HepG2 (cell line): ENCODE measurements at regions not wholly inside any gene's neighbourhood (a gene's known extent, or its start where the extent isn't known, plus 50 kb on each side); places are given as distances from the start of the nearest gene placed in this dataset.
A peak's percentile ranks its signal among the peaks of the same experiment; 100 is the strongest.

Experiments
- FOXC1 ChIP-seq: sonication (generic); formaldehyde crosslinking; IDR thresholded peaks from 2 replicates; pipeline ENCODE4 v1.8.0; 2022; ENCODE audit warnings: mild to moderate bottlenecking, missing genetic modification reagents, borderline replicate concordance
- HDAC1 ChIP-seq: sonication (generic); formaldehyde crosslinking; IDR thresholded peaks from 2 replicates; pipeline ENCODE4 v1.5.1; 2020; ENCODE audit warnings: mild to moderate bottlenecking, missing genetic modification reagents
- KDM2A ChIP-seq: sonication (generic); formaldehyde crosslinking; IDR thresholded peaks from 2 replicates; pipeline ENCODE4 v1.4.0; 2020; ENCODE audit warnings: low read depth, missing genetic modification reagents, borderline replicate concordance
- KLF13 ChIP-seq: sonication (generic); formaldehyde crosslinking; IDR thresholded peaks from 2 replicates; pipeline ENCODE4 v1.4.0; 2020; ENCODE audit warnings: mild to moderate bottlenecking, missing genetic modification reagents
- POLR2A ChIP-seq, 2 experiments: IDR thresholded peaks; 2 replicates each; pipeline ENCODE4 v1.6.1; 2011; ENCODE audit warnings: low read depth in 2 of 2, low read length in 2 of 2, mild to moderate bottlenecking in 1 of 2, moderate library complexity in 1 of 2; ENCODE audit not compliant: insufficient read depth in 1 of 2
- SIX4 ChIP-seq: sonication (generic); formaldehyde crosslinking; IDR thresholded peaks from 2 replicates; pipeline ENCODE4 v1.4.0; 2020; ENCODE audit warnings: missing genetic modification reagents
- SNRNP70 ChIP-seq: fragments of 200-400 bp; formaldehyde crosslinking; IDR thresholded peaks from 2 replicates; pipeline ENCODE4 v1.6.1; 2017; ENCODE audit warnings: mild to moderate bottlenecking, low read depth, low read length, moderate library complexity
- SOX13 ChIP-seq, 3 experiments: fragments of 450-650 bp in 1 of 3; sonication (generic) in 1 of 3; formaldehyde crosslinking in 1 of 3; IDR thresholded peaks in 2 of 3; conservative IDR thresholded peaks in 1 of 3; 2 replicates each; pipeline versions ENCODE4 v1.5.0 to v1.6.1; 2016 to 2020; ENCODE audit warnings: antibody characterized with exemption in 1 of 3, mild to moderate bottlenecking in 1 of 3, missing compliant biosample characterization in 1 of 3, missing genetic modification reagents in 1 of 3, moderate library complexity in 1 of 3
- SP1 ChIP-seq, 2 experiments: fragments of 450-650 bp in 1 of 2; sonication (generic) in 1 of 2; formaldehyde crosslinking in 1 of 2; IDR thresholded peaks; 2 replicates each; pipeline versions ENCODE4 v1.4.0 to v1.6.1; 2016 to 2020; ENCODE audit warnings: missing genetic modification reagents in 1 of 2
- SRSF1 ChIP-seq: fragments of 200-400 bp; formaldehyde crosslinking; optimal IDR thresholded peaks from 2 replicates; pipeline ENCODE3; 2017; ENCODE audit warnings: mild to moderate bottlenecking, low read depth, low read length, moderate library complexity
- ZBTB10 ChIP-seq: sonication (generic); formaldehyde crosslinking; IDR thresholded peaks from 2 replicates; pipeline ENCODE4 v1.4.0; 2020; ENCODE audit warnings: missing genetic modification reagents, borderline replicate concordance
- ZBTB42 ChIP-seq: sonication (generic); formaldehyde crosslinking; IDR thresholded peaks from 2 replicates; pipeline ENCODE4 v1.5.0; 2020; ENCODE audit warnings: mild to moderate bottlenecking, missing genetic modification reagents
- ZFAT ChIP-seq: sonication (generic); formaldehyde crosslinking; conservative IDR thresholded peaks from 2 replicates; pipeline ENCODE4 v1.8.1; 2023; ENCODE audit warnings: missing genetic modification reagents, inconsistent platforms
- ZKSCAN8 ChIP-seq: IDR thresholded peaks from 2 replicates; pipeline ENCODE4 v1.6.1; 2016; ENCODE audit warnings: borderline replicate concordance, missing genetic modification reagents, missing compliant biosample characterization
- ZNF451 ChIP-seq: sonication (generic); formaldehyde crosslinking; IDR thresholded peaks from 2 replicates; pipeline ENCODE4 v1.5.0; 2020; ENCODE audit warnings: mild to moderate bottlenecking, missing genetic modification reagents
- ZNF644 ChIP-seq: IDR thresholded peaks from 2 replicates; pipeline ENCODE4 v1.6.1; 2016; ENCODE audit warnings: low read depth
- ZNF768 ChIP-seq: sonication (generic); formaldehyde crosslinking; IDR thresholded peaks from 2 replicates; pipeline ENCODE4 v1.4.0; 2020; ENCODE audit warnings: missing genetic modification reagents
- ZSCAN31 ChIP-seq: sonication (generic); formaldehyde crosslinking; IDR thresholded peaks from 2 replicates; pipeline ENCODE4 v1.5.0; 2020; ENCODE audit warnings: low read depth, mild to moderate bottlenecking, missing genetic modification reagents
- TF ChIP-seq, protein P1 (sequence below): sonication (generic); formaldehyde crosslinking; IDR thresholded peaks from 2 replicates; pipeline ENCODE4 v1.9.0; 2021; ENCODE audit warnings: missing genetic modification reagents, mild to moderate bottlenecking, borderline replicate concordance
- TF ChIP-seq, protein P2 (sequence below): sonication (generic); formaldehyde crosslinking; IDR thresholded peaks from 2 replicates; pipeline ENCODE4 v1.4.0; 2020; ENCODE audit warnings: missing genetic modification reagents, borderline replicate concordance
- TF ChIP-seq, protein P3 (sequence below): IDR thresholded peaks from 2 replicates; pipeline ENCODE4 v1.6.1; 2016

DNA sequence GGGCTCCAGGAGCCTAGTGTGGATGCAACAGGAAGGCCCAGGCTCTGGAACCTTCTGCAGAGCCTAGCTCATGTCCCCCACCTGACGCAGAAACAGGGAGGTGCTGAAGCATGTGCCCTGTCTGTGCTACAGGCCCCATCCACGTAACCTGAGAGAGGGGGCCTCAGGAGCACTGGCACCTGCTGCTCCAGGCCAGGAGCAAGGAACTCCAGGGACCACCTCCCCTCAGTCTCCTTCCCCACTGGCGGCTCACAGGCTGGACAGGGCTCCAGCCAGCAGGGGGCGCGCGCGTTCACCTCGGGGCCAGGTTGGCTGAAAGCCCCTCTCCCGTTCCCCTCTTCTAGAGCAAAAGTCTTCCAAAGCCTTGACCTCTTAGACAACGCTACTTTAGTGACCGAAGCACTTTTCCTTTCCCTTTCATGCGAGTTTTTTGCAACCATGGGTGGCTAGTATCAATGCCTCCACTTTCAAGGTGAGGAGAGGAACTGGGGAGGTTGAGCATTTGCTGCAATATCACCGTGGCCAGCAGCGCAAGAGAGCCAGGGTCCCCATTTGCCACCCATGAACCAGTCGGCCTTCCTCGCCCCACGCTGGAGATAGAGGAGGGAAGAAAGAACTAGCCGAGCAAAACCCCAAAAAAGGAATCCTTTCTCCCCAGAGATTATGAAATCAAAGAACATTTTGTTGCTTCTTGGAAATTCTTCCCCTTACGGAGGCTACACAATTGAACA lies 52.4 kb upstream of the GPR157 start (continued):
- TF ChIP-seq ZSCAN31 (CRISPR knock-in tag): peak; percentile 42
- TF ChIP-seq ZNF768 (CRISPR knock-in tag): peak; percentile 63
- TF ChIP-seq KLF13 (CRISPR knock-in tag): no peak
- TF ChIP-seq SIX4 (CRISPR knock-in tag): no peak
- TF ChIP-seq, protein P1, sequence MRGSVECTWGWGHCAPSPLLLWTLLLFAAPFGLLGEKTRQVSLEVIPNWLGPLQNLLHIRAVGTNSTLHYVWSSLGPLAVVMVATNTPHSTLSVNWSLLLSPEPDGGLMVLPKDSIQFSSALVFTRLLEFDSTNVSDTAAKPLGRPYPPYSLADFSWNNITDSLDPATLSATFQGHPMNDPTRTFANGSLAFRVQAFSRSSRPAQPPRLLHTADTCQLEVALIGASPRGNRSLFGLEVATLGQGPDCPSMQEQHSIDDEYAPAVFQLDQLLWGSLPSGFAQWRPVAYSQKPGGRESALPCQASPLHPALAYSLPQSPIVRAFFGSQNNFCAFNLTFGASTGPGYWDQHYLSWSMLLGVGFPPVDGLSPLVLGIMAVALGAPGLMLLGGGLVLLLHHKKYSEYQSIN: no peak
- TF ChIP-seq, protein P2, sequence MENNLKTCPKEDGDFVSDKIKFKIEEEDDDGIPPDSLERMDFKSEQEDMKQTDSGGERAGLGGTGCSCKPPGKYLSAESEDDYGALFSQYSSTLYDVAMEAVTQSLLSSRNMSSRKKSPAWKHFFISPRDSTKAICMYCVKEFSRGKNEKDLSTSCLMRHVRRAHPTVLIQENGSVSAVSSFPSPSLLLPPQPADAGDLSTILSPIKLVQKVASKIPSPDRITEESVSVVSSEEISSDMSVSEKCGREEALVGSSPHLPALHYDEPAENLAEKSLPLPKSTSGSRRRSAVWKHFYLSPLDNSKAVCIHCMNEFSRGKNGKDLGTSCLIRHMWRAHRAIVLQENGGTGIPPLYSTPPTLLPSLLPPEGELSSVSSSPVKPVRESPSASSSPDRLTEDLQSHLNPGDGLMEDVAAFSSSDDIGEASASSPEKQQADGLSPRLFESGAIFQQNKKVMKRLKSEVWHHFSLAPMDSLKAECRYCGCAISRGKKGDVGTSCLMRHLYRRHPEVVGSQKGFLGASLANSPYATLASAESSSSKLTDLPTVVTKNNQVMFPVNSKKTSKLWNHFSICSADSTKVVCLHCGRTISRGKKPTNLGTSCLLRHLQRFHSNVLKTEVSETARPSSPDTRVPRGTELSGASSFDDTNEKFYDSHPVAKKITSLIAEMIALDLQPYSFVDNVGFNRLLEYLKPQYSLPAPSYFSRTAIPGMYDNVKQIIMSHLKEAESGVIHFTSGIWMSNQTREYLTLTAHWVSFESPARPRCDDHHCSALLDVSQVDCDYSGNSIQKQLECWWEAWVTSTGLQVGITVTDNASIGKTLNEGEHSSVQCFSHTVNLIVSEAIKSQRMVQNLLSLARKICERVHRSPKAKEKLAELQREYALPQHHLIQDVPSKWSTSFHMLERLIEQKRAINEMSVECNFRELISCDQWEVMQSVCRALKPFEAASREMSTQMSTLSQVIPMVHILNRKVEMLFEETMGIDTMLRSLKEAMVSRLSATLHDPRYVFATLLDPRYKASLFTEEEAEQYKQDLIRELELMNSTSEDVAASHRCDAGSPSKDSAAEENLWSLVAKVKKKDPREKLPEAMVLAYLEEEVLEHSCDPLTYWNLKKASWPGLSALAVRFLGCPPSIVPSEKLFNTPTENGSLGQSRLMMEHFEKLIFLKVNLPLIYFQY (CRISPR knock-in tag): no peak
- 0 out of 2 replicates have a peak, but pooled peaks have one; percentile 39 for TF ChIP-seq ZNF451 (CRISPR knock-in tag)
- TF ChIP-seq HDAC1: peak; percentile 71
- no peak for TF ChIP-seq SRSF1
- no peak; the same call in 1 of the 2 replicates for TF ChIP-seq FOXC1 (CRISPR knock-in tag)
- TF ChIP-seq SOX13 (IDR thresholded peaks at IDR 0.05): no peak
- peak in 1 of 2 experiments; percentile 17; a peak in 1 of 4 replicates for TF ChIP-seq SOX13 (CRISPR knock-in tag; conservative IDR thresholded peaks at IDR 0.05 in 1 of 2, IDR thresholded peaks at IDR 0.05 in 1 of 2)
- no peak for TF ChIP-seq SNRNP70
- TF ChIP-seq ZBTB42 (CRISPR knock-in tag): no peak
- TF ChIP-seq SP1 (IDR thresholded peaks at IDR 0.05): no peak
- TF ChIP-seq SP1 (CRISPR knock-in tag; IDR thresholded peaks at IDR 0.05): 0 out of 2 replicates have a peak, but pooled peaks have one; percentile 26
- no peak for TF ChIP-seq ZFAT
- TF ChIP-seq, protein P3, sequence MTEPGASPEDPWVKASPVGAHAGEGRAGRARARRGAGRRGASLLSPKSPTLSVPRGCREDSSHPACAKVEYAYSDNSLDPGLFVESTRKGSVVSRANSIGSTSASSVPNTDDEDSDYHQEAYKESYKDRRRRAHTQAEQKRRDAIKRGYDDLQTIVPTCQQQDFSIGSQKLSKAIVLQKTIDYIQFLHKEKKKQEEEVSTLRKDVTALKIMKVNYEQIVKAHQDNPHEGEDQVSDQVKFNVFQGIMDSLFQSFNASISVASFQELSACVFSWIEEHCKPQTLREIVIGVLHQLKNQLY: no peak
- peak; percentile 44; the same call in 1 of the 2 replicates for TF ChIP-seq ZBTB10
- TF ChIP-seq KDM2A (CRISPR knock-in tag): no peak
- TF ChIP-seq ZNF644 (CRISPR knock-in tag): no peak
- TF ChIP-seq ZKSCAN8 (CRISPR knock-in tag): no peak
- TF ChIP-seq POLR2A (IDR thresholded peaks at IDR 0.05; ENCODE audit: insufficient read depth in 1 of 2, low read depth in 2 of 2, low read length in 2 of 2): peak in 1 of 2 experiments; percentile 37; a peak in 1 of 4 replicates
